Ureter (tissue), 1 donor: ENCODE measurements at regions not wholly inside any gene's neighbourhood (a gene's known extent, or its start where the extent isn't known, plus 50 kb on each side); places are given as distances from the start of the nearest gene placed in this dataset.
A peak's percentile ranks its signal among the peaks of the same experiment; 100 is the strongest.
"Not testable (repeated sequence)": the region's sequence is repeated elsewhere in the genome, so short reads cannot be mapped to it uniquely, and the experiment has no call there.

Source experiments
- DNase-seq: peaks from one replicate; pipeline ENCODE4 v3.0.0-alpha.2; 2020; ENCODE audit warnings: low spot score
- donor health status: DM: yes; HTN: yes; CAD: no.

DNA sequence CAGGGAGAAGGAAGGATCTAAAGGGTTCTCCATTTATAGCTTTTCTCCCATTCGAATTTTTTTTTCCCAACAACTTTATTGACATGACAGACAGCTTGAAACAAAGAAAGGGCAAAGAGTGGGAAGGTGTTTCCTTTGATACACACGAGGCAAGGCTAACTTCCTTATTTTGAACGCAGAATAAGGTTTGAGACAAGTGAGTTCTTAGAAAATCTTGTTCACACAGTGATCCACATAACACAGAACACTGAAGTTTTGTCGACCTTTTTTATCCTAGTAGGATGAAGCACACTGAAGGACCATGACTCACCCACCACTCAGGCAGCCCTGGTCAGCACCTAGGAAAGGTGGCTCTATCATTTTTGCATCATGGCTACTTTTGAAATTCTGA is 425.8 kb upstream of the MDFIC2 start:
- DNase-seq: no peak

DNA sequence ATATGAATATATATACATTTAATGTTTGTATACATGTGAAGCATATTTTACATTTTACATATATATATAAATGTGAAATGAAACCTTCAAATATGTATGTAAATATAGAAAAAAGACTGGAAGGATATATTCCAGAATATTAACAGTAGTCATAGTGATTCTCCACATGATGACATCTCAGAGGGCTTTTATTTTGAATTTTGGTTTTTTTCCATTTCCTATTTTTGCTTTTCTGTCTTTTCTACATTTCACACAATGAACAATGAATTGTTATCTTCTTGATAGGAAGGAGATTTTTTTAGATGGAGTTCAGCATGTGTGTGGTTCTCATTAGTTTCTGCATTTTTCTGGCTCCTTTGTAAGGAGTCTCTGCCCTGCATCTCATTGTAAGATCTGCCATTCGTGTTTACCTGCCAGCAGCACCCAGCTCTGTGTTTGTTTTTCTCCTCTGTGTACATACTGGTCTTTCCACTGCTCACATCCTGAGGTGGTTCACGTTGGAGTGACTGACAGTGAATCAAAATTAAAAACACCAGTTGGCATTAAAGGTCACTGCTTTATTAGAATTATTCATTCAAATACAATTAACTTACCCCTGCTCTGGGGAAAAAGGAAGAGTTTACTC is 425.3 kb upstream of the MDFIC2 start:
- no peak for DNase-seq

DNA sequence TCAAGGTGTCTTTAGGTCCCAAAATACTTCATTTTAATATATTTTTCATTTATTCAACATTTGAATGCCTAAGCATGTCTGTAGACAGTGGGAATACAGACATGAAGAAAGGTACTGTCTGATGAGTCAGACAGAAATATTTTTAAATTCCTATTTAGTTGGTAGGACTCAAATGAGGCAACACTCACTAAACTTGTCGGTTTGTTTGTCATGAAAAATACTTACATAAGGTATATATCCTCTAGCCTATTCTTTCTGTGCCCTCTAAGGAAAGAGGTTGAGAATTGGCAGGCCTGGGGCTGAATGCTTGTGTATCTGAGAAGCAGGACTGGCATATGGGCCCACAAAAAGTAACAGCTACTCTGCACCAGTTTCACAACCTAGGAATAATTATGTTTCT is 423.6 kb upstream of the MDFIC2 start:
- DNase-seq: no peak

DNA sequence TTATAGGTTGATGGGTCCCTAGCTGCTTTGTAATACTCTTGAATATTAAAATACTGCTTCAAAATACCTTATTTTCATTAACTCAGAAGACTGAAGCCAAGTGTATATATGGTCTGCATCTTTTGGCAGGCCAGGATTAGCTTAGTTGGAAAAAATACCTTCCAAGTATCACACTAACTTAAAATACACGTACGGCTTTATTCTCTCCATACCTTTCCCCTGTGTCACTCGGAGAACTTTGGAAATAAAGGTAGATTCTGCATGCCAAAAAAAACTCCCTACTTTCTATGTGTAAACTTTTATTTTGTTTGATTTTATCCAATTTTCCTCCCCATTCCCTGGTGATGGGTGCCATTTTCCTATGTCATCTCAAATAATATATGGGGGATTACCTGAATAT is 422.3 kb upstream of the MDFIC2 start:
- no peak for DNase-seq

DNA sequence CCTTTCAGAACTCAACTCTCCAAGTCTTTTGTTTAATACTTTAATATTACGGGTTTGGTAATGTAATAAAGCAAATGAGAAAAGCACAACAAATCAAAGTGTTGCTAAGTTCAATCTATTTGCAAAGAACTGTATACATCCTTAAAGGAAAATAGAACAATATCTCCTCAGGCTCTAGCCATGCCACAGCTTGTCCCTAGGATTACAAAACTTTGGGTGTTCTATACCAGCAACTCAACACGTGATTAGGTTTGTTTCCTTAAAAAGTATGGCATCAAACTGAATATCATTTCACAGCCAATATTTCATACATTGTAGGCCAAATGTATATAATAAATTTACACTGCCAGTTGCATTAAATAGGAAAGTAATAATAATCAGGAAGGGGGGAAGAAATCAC is 418.6 kb upstream of the MDFIC2 start:
- DNase-seq: no peak

DNA sequence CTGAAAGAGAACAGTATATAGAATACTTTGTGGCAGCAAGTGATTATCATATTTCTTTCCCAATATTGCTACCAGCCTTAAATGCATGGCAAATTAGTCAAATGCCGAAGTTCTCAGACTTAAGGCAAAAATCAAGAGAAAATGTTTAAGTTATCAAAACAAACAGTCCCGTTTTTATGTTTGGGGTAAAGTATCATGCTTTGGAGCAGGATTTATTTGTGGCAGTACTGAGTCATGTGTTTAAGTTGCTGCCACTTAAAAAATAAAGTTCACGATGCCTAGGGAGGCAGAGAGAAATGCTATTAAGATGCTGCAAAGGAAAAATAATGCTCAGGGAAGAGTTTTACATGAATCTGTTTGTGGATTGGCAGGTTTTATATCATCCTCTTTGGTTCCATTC is 417.4 kb upstream of the MDFIC2 start:
- DNase-seq: no peak

DNA sequence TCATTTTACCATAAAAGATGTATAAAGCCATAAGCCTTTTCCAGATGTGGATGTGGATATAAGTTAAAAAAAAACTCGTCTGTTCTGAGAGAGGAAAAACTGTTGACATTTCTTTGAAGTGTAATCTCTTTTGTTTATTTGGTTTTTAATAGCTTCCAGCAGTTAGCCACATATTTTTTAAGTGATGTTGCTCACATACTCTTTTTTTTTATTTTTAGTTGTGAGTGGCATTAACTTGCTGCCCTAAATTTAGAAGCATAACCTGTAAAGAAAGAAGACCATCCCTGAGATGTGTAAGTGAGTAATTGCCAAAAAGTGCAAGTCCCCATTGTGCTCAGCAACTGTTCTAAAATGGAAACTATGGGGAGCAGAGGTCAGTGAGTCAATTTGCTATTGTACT is 415.9 kb upstream of the MDFIC2 start:
- no peak for DNase-seq

DNA sequence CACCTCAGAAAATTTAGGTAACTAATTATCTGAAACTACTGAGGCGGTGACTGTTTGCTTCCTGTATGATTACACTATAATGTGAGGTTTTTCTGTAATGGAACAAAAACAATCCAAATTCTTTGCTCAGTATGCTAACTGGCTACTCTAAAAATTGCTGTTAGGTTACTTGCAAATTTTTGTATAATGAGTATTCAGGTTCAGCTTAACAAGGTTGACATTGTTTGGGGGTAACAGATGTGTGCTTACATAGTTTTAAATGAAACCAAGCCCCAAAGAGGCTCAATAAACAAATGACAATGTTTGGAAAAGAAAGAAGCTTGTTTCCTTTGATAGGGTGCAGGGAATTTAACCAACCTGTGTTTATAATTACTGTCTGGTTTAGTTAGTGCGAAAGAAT is 414.5 kb upstream of the MDFIC2 start:
- no peak for DNase-seq

DNA sequence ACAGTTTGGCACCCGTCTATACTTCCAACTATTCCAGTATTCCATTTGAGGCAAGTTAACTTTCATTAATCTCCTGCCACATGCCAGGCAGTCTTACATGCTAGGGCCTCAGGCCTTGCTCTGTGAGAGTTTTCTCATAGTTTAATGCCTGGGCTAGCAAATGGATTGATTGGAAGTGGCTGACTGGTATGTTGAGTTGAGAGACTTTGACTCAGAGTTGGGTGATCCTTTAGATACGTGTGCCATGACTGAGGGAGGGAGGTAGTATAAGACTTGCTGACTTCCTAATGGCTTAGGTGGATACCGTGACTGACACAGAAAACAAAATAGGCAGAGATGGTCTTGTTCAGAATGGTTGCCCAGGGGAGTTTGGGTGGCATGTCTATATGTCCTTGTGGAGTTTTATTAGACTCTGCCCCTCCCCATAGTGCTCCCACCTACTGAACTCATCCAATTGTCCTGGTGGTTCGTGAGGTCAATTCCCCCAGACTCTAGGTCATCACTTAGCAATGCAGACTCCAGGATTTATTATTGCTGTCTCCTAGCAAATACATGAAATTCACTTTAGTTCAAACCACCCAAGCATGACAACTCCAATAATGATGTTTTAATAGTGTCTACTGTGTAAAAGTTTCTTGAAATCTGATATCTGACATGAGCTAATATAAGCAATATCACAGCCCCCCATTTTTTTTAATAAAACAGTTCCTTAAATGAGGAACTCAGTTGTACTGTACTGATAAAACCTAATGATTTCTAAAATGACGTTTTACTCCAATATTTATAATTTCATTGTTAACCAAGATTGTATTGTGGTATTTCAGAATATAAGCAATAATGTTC is 413.9 kb upstream of the MDFIC2 start:
- DNase-seq: no peak

DNA sequence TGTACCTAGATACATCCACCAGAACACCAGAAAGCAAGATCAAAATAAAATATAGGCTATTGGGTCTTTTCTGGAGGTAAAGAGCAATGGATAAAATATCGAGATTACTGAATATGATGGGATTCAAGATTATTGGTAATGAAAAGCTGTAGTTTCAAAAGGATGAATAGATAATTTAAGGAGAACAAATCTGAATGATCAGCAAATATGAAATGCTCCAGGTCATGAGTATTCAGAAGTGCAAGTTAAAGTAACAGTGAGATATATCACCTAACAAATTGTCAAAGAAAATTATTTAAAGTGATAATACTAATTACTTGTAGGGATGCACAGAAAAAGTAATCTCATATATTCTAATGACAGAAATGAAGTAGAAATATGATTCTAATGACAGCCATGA is 409.6 kb upstream of the MDFIC2 start:
- no peak for DNase-seq

DNA sequence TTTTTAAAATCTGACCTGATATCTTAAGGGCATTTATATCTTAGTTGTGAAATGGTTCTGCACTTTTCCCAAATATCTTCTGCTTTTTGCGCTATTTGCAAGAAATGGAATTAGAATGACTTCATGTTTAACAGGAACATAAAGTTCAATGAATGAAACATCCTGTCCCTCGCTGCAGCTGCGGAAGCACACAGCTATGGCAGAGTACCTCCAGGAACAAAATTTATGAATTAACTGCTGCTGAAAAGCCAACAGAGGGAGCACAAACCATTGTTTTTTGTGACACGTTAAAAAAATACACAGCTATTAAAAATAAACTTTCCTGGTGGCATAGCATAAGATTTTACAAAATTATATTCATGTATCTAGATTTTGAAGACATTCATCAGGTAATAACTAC is 404.4 kb upstream of the MDFIC2 start:
- DNase-seq: no peak

DNA sequence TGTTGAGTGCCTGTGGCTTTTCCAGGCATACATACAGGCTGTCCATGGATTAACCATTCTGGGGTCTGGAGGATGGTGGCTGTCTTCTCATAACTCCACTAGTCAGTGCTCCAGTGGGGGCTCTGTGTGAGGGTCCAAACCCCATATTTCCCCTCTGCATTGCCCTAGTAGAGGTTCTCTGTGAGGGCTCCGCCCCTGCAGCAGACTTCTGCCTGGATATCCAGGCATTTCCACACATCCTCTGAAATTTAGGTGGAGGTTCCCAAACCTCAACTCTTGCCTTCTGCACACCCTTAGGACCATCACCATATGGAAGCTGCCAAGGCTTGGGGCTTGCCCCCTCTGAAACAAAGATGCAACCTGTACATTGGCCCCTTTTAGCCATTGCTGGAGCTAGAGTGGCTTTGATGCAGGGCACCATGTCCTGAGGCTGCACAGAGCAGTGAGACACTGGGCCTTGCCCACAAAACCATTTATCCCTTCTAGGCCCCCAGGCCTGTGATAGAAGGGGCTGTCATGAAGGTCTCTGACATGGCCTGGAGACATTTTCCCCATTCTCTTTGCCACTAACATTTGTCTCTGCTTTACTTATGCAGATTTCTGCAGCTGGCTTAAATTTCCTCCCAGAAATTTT is 400.1 kb upstream of the MDFIC2 start:
- no peak for DNase-seq

DNA sequence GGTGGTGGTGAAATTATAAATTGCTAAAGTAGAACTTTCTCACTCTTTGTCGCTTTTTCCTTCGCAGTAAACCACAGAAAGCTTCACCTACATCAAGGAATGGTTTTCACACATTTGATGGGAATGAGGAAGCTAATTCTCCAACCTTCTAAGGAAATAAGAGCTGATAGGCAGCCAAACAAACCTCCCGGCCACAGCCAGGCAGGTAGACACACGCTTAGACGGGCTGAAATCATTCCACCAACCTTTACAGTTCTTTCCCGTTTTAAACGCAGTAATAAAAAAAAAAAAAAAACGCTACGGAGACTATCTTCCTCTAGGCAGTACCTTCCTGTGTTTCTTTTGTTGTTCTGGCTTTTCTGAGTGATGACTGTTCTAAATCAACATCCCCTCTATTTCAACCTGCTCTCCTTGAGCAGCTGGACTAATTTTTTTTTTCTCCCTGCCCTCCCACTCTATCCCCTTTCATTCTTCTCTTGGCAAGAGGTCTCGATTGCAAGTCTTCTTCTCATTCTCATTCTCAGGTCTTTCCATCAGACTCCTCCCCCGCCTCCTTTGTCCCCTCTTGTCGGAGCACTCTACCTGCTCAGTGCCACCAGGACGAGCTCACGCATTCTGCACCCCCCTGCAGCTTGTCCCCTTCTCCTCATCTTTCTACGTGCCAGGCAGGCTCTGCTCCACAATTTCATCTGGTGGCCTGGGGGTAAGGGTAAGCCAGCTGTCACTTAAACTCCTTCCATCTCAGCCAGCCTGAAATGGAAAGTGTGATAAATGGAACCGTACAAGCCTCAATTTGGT is 391.1 kb upstream of the MDFIC2 start:
- peak; percentile 46 for DNase-seq

DNA sequence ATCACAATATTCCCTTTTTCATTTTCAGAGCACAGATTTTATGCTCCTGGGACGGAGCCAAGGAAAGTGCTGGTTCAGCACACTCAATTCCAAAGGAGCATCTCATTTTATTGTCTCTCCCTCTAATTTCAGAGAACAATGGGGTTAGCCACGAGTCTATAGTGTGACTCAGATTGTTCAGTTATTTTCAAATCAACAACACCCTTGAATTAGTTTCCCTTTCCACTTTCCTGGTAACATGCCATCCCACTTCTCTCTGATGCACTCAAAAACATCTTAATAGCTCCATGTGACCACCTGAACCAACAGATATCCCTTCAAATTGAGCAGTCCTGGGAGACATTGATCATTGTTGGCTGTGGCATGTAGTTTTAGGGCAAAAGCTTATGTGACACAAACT is 389.7 kb upstream of the MDFIC2 start:
- DNase-seq: no peak

DNA sequence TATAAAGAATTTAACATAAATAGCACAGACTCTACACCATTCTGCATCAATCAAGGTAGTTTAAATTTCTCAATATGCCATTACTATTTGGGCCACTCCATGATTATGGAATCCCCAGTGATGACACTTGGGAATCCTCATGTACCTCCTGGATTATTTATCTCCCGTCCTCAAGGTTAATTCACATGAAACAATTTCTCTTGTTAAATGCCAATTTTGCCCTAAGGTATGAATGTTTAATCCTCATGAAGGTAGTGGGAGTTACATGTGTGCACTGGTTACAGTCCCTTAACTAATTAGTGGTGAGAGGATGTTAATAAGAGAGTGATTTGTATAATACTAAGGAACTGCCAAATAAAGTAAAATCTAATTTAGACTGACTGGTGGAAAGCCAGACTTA is 372.3 kb upstream of the MDFIC2 start:
- no peak for DNase-seq

DNA sequence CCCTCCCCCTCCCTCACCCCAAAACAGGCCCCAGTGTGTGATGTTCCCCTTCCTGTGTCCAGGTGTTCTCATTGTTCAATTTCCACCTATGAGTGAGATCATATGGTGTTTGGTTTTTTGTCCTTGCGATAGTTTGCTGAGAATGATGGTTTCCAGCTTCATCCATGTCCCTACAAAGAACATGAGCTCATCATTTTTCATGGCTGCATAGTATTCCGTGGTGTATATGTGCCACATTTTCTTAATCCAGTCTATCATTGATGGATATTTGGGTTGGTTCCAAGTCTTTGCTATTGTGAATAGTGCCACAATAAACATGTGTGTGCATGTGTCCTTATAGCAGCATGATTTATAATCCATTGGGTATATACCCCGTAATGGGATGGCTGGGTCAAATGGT is 363.4 kb upstream of the MDFIC2 start:
- not testable (repeated sequence) for DNase-seq

DNA sequence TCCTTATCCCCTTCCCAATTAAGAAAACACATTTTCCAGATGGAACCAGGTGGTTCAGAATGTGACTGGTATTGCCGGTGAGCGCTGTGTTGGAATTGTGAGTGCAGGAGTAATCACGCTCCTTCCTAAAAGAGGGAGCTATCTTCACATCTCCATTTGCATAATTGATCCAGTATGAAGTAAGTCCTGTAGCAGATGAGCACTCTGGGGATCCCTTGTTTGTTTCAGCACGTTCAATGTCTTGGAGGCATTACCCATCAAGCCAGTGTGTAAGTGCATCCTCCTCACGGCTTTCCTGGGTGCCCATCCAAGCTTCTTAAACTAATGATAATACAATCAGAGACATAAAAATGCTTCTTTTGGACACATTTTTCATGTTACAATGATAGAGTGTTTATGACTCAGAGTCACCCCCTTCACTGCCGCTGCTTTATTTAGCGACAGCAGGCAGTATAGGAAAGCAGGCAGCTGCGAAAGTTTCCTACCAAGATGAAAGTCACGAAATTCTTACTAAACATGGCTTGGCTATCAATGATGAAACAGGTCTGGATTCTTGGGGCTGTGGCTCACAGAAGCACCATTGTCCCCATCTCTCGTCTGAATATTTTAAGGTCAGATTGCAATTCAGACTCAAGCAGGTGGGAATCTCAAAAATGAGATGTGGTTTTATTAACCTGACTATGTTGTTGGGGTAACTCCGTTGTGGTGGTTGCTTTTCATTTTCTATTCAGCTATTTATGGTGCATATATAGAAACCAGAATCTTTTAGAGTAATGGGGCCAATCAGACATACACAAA is 346.3 kb upstream of the MDFIC2 start:
- DNase-seq: no peak

DNA sequence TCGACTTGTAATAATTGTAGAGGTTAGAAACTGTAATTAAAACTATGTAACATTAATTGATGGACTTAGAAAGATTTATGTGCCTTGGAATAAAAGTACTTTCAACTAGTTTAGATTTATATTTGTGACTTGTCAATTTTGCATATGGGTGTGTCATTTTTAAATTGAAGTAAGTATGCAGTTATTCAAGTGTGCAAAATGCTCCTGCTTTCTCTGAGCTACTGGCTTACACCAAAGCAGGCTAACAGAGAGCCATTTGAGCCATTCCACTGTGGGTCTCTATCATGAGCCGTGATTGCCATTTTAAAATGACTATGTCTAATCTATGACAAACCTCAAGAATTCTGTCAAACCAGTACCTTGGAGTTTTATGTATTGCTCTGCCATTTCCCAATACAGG is 345.0 kb upstream of the MDFIC2 start:
- no peak for DNase-seq

DNA sequence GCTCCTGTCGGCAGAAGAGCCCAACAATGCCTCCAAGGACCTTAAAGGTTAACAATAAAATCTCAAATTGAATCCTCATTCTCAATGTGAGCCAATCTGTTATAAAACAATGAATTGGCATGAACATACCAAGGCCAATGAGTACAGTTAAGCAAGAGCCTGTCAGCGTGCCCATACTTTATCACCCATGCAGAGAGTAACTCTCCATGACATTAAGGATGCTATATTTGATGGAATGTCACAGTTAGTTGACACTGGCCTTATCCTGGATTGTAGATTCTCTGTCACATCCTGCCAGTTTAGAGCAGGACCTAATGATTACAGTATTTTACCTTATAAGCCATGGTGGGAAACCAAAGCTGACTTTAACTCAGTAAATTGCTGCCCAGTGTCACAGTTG is 335.4 kb upstream of the MDFIC2 start:
- DNase-seq: no peak

DNA sequence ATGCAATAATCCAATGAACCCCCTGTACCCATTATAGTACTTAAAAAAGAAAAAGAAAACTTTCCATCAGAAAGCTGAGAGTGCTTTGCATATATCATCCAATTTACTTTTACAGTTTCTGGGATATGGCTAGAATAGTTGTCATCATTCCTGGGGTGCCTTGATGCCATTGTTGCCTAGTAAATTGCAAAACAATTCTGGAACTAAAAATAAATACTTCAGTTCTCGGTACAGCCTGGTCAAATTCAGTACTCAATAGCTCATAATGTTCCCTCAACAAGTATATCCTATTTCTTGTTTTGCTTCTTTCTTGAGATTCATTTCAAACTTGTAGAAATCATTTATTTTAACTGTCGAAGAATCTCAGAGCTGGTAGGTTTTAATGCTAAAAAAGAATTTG is 334.7 kb upstream of the MDFIC2 start:
- DNase-seq: no peak

DNA sequence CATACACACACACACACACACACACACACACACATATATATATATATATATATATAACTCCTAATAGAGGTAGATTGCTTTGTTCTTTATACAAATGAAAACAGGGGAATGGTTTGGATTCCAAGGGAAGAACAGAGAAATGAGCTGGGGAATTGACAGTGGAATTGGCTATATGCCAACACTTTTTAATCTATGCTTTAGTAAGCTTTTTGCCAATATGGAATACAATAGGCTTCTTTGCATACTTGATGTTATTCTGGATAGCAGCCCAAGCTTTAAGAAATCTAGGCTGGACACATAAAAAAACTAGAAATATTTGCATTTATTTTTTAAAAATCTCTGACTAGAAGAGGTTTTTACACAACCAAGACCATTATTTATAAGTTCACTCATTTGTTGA is 334.2 kb upstream of the MDFIC2 start:
- DNase-seq: no peak

DNA sequence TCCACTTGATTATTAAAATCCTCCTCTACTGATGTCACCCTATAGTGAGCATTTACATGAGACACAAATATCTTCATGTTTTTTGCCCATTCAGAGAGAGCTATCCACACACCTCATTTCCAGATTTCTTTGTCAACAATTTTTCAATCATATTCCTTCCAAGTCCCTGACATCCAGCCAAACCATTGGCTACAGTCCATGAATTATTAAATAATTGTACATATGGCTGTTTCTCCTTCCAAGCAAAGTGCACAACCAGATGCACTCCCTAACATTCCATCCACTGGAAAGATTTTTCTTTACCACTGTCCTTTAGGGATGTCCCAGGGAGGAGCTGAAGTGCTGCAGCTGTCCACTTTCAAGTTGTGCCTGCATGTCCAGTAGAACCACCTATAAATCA is 328.0 kb upstream of the MDFIC2 start:
- no peak for DNase-seq
